Superior temporal gyrus (tissue), 1 donor: ENCODE measurements at regions not wholly inside any gene's neighbourhood (a gene's known extent, or its start where the extent isn't known, plus 50 kb on each side); places are given as distances from the start of the nearest gene placed in this dataset.

ENCODE experiments used
- DNase-seq: peaks from one replicate; pipeline ENCODE4 v3.0.0-alpha.2; 2016; ENCODE audit errors: extremely low spot score

GRCh38 chr9:95756986-95757385, 118.5 kb upstream of the ERCC6L2 start:
- DNase-seq, result no peak

- DNase-seq, result no peak
Observed at GRCh38 chr9:95756101-95756500, 119.4 kb upstream of the ERCC6L2 start.

DNA sequence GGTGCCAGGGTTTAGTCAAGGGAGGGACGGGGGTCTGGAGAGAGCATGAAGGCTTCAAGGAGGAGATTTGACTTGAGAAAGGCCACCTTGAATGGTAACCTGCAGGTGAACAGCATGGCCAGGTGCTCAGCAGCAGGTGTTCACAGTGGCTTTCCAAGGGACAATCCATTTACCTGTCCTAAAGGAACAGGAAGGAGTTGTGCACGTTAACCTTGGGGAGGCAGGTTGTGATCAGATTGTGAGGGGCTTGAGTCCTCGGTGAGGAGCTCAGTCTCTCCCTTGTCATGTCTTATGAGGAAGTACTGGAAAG, 120.1 kb upstream of the ERCC6L2 start:
- DNase-seq, result no peak

GRCh38 chr9:95754533-95755420, 120.7 kb upstream of the ERCC6L2 start:
- no peak for DNase-seq

DNA sequence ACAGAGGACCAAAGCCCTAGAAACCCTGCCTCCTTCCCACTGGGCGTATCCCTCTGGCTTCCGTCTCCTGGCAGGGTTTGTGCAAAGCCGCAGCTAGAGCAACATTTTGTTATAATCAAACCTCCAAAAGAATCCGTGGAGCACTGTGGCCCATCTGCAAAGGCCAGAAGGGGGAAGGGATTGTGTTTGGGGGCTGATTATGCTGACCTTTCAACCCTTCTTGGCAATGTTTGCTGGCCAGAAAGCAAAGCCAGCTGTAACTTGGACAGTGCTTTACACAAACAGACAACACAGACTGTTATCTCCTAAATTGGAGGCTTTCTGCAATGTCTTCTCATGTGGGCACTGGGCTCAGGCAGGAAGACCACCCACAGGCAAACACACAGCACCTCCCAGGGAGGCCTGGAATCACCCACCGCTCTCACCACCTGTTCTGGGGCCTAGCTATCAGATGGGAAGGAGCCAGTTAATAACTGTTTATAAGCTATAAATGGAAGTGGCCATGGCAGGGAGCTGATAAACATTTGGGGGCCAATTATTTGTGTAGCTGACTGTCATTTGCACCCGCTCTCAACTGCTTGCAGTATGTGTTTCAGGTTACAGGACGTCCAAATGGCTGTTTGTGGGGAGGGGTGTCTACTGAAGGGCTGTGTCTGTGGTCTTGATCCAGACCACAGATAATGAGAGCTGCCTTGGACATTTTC, 121.6 kb upstream of the ERCC6L2 start:
- DNase-seq, result no peak

DNA sequence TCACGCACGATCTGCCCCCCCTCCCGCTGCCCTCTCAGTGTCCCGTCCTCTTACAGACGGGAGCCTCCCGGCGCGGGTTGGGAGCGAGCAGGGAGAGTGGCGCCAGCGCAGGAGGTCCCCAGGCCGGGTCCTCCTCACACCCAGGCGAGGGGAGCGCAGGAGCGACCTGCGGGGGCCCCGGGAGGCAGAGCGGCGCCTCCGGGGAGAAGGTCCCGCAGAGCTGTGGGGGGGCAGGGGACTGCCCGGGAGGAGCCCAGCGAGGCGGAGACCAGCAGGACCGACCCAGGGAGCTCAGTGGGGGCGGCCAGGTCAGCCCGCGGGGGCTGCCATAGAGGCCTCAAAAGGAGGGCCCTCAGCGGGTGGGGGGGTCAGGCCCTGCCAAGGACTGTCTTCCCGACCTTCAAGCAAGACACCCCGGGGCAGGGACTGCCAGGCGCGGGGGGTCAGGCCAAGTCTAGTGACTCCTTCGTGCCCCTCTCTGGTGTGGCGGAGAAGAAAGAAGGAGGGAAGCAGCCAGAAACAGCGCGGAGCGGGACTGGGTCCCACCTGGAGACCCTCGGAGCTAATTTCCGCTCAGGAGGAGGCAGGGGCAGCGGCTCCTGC, 123.3 kb upstream of the ERCC6L2 start:
- no peak for DNase-seq

DNA sequence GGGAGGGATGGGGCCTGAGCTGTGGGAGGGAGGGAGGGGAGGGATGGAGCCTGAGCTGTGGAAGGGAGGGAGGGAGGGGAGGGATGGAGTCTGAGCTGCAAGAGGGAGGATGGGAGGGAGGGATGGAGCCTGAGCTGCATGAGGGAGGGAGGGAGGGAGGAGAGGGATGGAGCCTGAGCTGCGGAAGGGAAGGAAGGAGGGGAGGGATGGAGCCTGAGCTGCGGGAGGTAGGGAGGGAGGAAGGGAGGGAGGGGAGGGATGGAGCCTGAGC, 124.0 kb upstream of the ERCC6L2 start:
- no peak for DNase-seq

- DNase-seq, result no peak
Observed at GRCh38 chr9:95750725-95751519, 124.6 kb upstream of the ERCC6L2 start.

GRCh38 chr9:95749493-95749892, 126.0 kb upstream of the ERCC6L2 start:
- no peak for DNase-seq

- DNase-seq, result no peak
Observed at GRCh38 chr9:95746408-95747180, 128.9 kb upstream of the ERCC6L2 start.

GRCh38 chr9:95742821-95743220, 132.7 kb upstream of the ERCC6L2 start:
- DNase-seq, result no peak

- DNase-seq, result no peak
Observed at GRCh38 chr9:95741631-95742030, 133.9 kb upstream of the ERCC6L2 start.

- no peak for DNase-seq
Observed at GRCh38 chr9:95740217-95741004, 135.1 kb upstream of the ERCC6L2 start.

GRCh38 chr9:95738438-95738837, 137.1 kb upstream of the ERCC6L2 start:
- DNase-seq, result no peak

DNA sequence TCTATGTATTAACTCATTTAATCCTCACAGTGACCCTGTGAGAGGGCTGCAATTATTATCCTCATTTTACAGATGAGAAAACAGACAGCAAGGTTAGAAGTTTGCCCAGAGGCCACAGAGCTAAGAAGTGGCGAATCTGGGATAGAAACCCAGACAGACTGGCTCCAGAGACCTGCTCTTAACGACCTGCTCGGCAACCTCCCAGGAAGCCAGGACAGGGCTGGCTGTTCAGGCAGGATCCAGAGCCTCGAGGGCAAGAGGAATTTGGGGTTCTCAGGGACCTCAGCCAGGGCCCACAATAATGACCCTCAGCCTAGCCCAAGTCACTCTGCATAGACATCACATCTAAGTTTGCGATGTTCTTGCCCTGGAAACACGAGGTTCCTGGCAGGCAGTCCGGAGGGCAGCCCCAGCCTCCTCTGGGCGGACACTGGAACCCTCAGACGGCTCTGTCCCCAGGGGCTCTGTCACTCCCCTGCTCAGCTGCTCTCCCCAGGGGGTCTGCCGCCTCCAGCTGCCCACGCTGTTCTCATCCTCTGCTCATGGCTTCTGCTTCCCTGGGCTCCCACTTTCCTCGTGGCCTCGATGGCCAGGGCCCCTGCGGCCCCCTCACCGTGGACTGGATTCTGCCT, 138.5 kb upstream of the ERCC6L2 start:
- no peak for DNase-seq

DNA sequence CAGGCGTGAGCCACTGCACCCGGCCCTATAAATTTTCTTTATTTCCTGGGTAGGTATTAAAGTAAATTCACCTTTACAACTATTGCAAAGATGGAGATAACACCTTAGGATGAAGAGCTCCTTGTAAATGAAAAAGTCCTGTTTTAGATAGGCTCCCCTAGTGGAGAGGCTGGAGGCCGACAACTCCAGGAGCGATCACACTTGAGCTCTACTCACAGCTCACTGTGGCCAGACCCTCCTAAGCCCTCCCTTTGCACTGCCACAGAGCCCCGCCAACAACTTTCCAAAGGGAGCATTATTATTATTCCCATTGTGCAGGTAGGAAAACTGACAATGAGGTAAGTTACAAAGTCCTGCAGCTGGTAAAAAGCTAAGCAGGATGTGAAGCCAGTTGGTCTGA, 139.1 kb upstream of the ERCC6L2 start:
- no peak for DNase-seq

GRCh38 chr9:95735701-95736100, 139.8 kb upstream of the ERCC6L2 start:
- no peak for DNase-seq

DNA sequence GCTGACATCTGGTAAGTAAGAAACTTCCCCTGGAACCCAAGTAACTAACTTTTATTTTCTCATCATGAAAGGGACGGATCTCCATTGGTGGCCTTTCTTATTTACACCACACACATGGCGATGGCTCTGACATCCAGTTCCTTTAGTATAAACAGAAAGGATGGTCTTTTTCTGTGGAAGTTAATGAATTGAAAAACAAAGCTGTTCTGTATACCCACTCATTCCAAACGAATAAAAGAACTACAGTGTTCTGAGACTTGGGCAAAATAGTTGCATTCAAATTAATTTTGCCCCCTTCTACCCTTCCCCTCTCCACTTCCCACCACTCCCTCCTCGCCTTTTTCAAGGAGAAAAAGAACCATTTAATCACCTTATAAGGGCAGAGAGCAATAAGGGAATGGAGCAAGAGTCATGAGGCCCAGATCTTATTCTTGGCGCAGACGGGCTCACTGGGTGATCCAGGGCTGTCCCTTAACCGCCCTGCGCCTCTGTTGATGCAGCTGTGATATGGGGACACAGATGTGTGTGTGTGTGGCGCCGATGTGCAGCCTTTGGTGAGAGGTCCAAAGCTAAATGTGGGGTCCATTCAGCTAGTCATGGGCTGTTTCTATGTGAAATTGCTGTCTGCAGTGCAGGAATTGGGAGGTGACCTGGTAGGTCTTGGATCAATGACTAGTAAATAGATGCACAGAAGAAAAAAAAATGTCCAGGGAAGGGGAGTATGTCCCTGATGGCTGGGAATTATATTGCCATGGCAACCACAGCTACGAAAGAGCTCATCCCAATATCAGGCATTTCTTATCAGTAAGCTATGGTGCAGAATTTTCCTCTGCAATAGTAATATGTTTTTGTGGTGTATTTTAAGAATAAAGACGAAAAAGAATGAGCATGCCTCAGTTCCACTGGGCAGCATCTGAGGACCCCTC, 141.5 kb upstream of the ERCC6L2 start:
- DNase-seq, result no peak
